DOHH2 (cell line): ENCODE measurements at regions not wholly inside any gene's neighbourhood (a gene's known extent, or its start where the extent isn't known, plus 50 kb on each side); places are given as distances from the start of the nearest gene placed in this dataset.

Source experiments
- H3F3A ChIP-seq: fragments of 200-600 bp; sonication (generic), shearing (Covaris generic); 2 replicates; pipeline ENCODE4 v1.6.0; 2016; ENCODE audit warnings: antibody characterized with exemption, mild to moderate bottlenecking; ENCODE audit not compliant: control insufficient read depth, insufficient read depth
- H3K27ac ChIP-seq: fragments of 200-600 bp; sonication (generic); 2 replicates; pipeline ENCODE4 v1.5.1; 2014; ENCODE audit warnings: low read depth, mild to moderate bottlenecking, low read length, moderate library complexity
- H3K27me3 ChIP-seq: fragments of 200-600 bp; sonication (generic); 2 replicates; pipeline ENCODE4 v1.6.1; 2014; ENCODE audit warnings: mild to moderate bottlenecking, low read length, mixed read lengths; ENCODE audit not compliant: control insufficient read depth
- H3K36me3 ChIP-seq: fragments of 200-600 bp; sonication (generic); 2 replicates; pipeline ENCODE4 v1.6.1; 2014; ENCODE audit warnings: mild to moderate bottlenecking, low read length, moderate library complexity, mixed read lengths; ENCODE audit not compliant: control insufficient read depth
- H3K4me1 ChIP-seq: fragments of 200-600 bp; sonication (generic); 2 replicates; pipeline ENCODE4 v1.6.1; 2014; ENCODE audit warnings: mild to moderate bottlenecking, low read length, mixed read lengths; ENCODE audit not compliant: control insufficient read depth
- H3K4me2 ChIP-seq: fragments of 200-600 bp; sonication (generic); 2 replicates; pipeline ENCODE4 v1.6.0; 2014; ENCODE audit warnings: mild to moderate bottlenecking, low read length, moderate library complexity
- H3K4me3 ChIP-seq: fragments of 200-600 bp; sonication (generic); 2 replicates; pipeline ENCODE4 v1.5.1; 2014; ENCODE audit warnings: mild to moderate bottlenecking, low read length, mixed read lengths
- H3K79me2 ChIP-seq: fragments of 200-600 bp; sonication (generic); 2 replicates; pipeline ENCODE4 v1.6.1; 2014; ENCODE audit warnings: mild to moderate bottlenecking, low read length, mixed read lengths; ENCODE audit not compliant: control insufficient read depth
- H3K9me2 ChIP-seq: fragments of 200-600 bp; sonication (generic); replicated peaks from 2 replicates; pipeline ENCODE4 v1.6.1; 2014; ENCODE audit warnings: mild to moderate bottlenecking, low read length, mixed read lengths; ENCODE audit not compliant: control insufficient read depth
- H3K9me3 ChIP-seq: fragments of 200-600 bp; sonication (generic); 2 replicates; pipeline ENCODE4 v1.6.1; 2014; ENCODE audit warnings: antibody characterized with exemption, low read length, mixed read lengths; ENCODE audit not compliant: control insufficient read depth, insufficient read depth
- H4K20me1 ChIP-seq: fragments of 200-600 bp; sonication (generic); 2 replicates; pipeline ENCODE4 v1.6.0; 2014; ENCODE audit warnings: low read depth, mild to moderate bottlenecking, antibody characterized with exemption, low read length, moderate library complexity; ENCODE audit not compliant: control insufficient read depth, insufficient read depth
- CTCF ChIP-seq: fragments of 200-600 bp; sonication (generic); IDR thresholded peaks from one replicate; pipeline ENCODE4 v1.5.1; 2014; ENCODE audit warnings: antibody characterized with exemption, mild to moderate bottlenecking, low read depth, low read length; ENCODE audit not compliant: poor library complexity, severe bottlenecking
- EZH2phosphoT487 ChIP-seq: fragments of 200-600 bp; sonication (generic); IDR thresholded peaks from 2 replicates; pipeline ENCODE4 v1.6.1; 2017; ENCODE audit warnings: borderline replicate concordance, mild to moderate bottlenecking, antibody characterized with exemption, low read length, moderate library complexity, mixed read lengths

- no peaks in the 10 kb centered on the region for H3K36me3 ChIP-seq
- H3F3A ChIP-seq, result no peaks in the 10 kb centered on the region
- no peaks in the 10 kb centered on the region for H4K20me1 ChIP-seq
- H3K9me2 ChIP-seq, result no peaks in the 10 kb centered on the region
- no peak overlapping the region for H3K27ac ChIP-seq
- TF ChIP-seq EZH2phosphoT487 (no peak), CTCF (no peak)
- H3K27me3 ChIP-seq, result peaks cover 6% of the 10 kb centered on the region
- no peak overlapping the region for H3K4me2 ChIP-seq
- H3K9me3 ChIP-seq, result no peaks in the 10 kb centered on the region
- no peaks in the 10 kb centered on the region for H3K4me1 ChIP-seq
- no peak overlapping the region for H3K4me3 ChIP-seq
- no peaks in the 10 kb centered on the region for H3K79me2 ChIP-seq
Measured at GRCh38 chr1:47576758-47577115, 138.9 kb downstream of the FOXD2 start.

GRCh38 chr1:47577303-47578025 is 139.6 kb downstream of the FOXD2 start:
- Histone ChIP-seq H3K27me3 (peaks cover 11% of the 10 kb centered on the region), H3K4me3 (no peak overlapping the region), H3K4me2 (no peak overlapping the region), H3K36me3 (no peaks in the 10 kb centered on the region), H3K4me1 (no peaks in the 10 kb centered on the region), H4K20me1 (no peaks in the 10 kb centered on the region), H3K27ac (no peak overlapping the region), H3K9me3 (no peaks in the 10 kb centered on the region), H3K79me2 (no peaks in the 10 kb centered on the region), H3K9me2 (no peaks in the 10 kb centered on the region), H3F3A (no peaks in the 10 kb centered on the region)
- TF ChIP-seq CTCF (no peak), EZH2phosphoT487 (no peak)

- H3K4me1 ChIP-seq, result no peaks in the 10 kb centered on the region
- H3K79me2 ChIP-seq, result no peaks in the 10 kb centered on the region
- H3K36me3 ChIP-seq, result no peaks in the 10 kb centered on the region
- H3K9me3 ChIP-seq, result no peaks in the 10 kb centered on the region
- H3K27ac ChIP-seq, result no peak overlapping the region
- TF ChIP-seq EZH2phosphoT487, result no peak
- no peak for TF ChIP-seq CTCF
- H3K9me2 ChIP-seq, result no peaks in the 10 kb centered on the region
- H4K20me1 ChIP-seq, result no peaks in the 10 kb centered on the region
- no peaks in the 10 kb centered on the region for H3F3A ChIP-seq
- H3K4me2 ChIP-seq, result no peak overlapping the region
- H3K27me3 ChIP-seq, result peaks cover 17% of the 10 kb centered on the region
- no peak overlapping the region for H3K4me3 ChIP-seq
Measured at GRCh38 chr1:47578026-47578720, 140.3 kb downstream of the FOXD2 start.
